H54 (cell line): ENCODE measurements at regions not wholly inside any gene's neighbourhood (a gene's known extent, or its start where the extent isn't known, plus 50 kb on each side); places are given as distances from the start of the nearest gene placed in this dataset.
"Not testable (repeated sequence)": the region's sequence is repeated elsewhere in the genome, so short reads cannot be mapped to it uniquely, and the experiment has no call there.

Source experiments
- DNase-seq: peaks from one replicate; pipeline ENCODE4 v3.0.0; 2011; ENCODE audit warnings: low spot score, mixed read lengths; ENCODE audit not compliant: insufficient read length
- FAIRE-seq: peaks from 3 replicates; lab custom pipeline; 2011; peaks lifted over from hg19 to GRCh38; lab: Jason Lieb, UNC
- POLR2A ChIP-seq: IDR thresholded peaks from 2 replicates; pipeline ENCODE4 v1.6.1; 2011; ENCODE audit warnings: low read depth, mild to moderate bottlenecking, low read length

DNA sequence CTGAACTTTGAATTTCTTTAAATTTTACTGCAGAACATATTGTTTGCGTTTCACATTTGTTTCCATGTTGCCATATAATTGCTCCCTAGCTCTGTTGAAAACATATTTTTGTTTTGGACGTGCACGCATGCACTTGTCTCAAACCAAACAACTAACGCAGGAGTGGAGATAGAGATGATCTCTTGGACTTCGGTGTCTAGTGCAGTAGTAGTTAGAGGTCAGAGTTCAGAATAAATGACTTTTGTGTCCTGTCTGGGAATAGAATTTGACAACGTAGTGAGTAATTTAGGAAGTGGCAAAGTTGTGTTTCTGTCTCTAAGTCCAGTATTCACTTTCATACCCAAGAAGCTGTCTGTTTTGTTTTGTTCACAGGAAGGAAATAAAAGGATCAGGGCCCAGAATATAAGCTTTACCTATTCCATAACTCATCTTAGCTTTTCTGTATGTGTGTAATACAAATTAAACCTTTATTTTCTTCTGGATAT, 173.8 kb downstream of the AEBP2 start:
- no peak for FAIRE-seq
- TF ChIP-seq POLR2A: no peak
- DNase-seq: no peak

DNA sequence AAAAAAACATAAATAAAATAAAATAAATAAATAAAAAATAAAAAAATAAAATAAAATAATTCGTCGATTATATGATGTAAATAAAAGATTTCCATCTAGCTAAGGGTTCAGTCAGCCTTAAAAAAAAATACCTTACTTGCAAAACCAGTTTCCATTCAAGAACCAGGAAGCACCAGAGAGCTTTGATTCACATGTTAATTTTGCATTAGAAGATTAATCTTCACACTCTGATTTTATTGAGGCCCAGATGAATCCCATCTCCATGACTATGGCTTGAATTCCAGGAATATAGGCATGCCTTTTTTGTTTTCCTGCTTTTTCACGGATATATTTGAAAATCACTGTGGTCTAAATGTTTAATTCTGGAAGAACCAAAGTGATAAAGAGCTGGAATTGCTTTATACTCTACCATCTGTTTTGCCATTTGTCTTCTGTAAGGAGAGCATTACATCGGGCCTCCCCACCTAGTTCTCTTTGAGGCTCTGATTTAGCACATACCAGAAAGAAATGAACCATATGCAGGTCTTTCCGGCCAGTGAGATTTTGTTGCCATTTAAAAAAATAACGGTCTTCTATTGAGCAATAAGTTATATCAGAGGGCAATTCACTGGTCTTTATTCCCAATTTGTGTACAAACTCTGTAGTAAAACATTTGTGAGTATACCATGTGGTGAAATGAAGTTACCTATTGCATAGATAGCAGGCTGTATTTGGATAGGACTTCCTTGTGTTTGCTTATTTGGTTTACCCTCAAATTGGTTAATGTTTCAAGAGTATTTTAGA, 175.5 kb downstream of the AEBP2 start:
- TF ChIP-seq POLR2A: no peak
- no peak for FAIRE-seq
- DNase-seq: no peak

DNA sequence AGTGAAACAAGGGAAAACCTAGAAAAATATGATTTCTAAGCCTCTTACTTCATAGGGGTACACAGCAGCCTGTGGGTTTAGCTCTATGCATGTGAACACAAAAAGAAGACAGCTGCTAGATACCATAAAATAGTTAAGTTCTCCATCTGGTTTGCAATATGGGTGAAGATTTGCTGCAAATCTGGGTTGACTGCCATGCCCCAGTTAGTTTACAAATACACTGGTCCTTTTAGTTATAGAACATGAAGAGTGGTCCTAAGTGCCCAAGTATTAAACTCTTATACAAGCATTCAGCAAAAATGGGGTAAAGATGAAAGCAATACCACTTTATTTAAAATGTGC, 176.1 kb downstream of the AEBP2 start:
- no peak for TF ChIP-seq POLR2A
- FAIRE-seq (no peak), DNase-seq (no peak)

DNA sequence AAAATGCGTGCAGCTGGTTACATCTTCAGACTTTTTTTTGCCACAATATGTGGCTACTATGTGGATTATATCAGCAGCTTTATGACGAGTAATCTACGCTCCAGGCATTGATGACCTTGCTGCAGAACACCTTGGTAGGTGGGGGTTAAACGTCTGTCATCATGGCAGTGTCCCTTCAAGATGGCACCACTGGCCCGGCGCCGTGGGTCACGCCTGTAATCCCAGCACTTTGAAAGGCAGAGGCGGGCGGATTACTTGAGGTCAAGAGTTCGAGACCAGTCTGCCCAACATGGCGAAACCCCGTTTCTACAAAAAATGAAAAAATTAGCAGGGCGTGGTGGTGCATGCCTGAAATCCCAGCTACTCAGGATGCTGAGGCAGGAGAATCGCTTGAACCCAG, 177.5 kb downstream of the AEBP2 start:
- FAIRE-seq: no peak
- DNase-seq: no peak

DNA sequence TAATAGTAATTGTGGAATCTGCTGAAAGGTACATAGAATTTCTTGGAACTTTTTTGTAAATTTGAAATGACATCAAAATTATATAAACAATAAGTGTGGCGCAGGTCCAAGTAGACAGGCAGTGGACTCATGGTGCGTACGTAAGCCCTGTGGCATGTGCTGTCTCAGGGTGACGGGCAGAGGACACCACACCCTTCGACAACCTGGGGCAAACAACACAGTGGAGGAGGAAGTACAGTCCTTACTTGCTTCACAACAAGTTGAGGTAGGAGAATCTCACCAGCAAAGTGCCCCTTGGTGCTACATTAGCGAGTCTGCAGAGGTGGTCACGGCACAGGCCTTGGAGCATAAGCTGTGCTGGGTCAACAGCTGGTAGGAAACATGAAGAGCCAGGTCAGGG, 180.9 kb downstream of the AEBP2 start:
- FAIRE-seq: no peak
- TF ChIP-seq POLR2A: no peak
- DNase-seq: no peak

More for the DNA sequence above, 177.5 kb downstream of the AEBP2 start:
- no peak for TF ChIP-seq POLR2A

DNA sequence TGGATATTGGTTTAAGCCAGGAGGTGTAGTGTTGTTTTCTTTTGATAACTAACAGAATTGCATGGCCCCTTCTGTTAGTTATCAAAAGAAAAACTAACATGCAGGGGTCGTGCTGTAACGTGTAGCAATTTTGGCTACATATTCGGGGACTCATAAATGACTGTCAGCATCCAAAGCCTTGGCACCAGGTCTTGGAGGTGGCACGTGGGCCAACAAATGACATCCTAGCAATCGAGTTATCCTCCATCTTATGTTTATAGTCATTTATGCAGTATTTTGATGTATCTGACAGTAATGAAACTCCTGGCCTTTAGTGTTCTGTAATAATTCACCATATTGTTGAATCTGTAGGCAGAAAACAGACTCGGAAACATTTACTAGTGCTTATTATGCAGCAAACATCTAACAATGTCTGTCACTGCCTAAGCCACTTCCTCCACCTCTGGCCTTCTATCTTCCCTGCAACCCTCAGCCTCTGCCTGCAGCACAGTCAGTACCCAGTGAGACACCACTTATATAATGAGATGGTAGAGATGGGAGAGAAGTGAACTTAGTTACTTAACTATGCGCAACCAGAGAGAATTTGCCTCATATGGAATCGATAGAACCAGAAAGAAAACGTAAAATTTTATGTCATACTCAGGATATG, 184.6 kb downstream of the AEBP2 start:
- no peak for TF ChIP-seq POLR2A
- FAIRE-seq: no peak
- DNase-seq: no peak

DNA sequence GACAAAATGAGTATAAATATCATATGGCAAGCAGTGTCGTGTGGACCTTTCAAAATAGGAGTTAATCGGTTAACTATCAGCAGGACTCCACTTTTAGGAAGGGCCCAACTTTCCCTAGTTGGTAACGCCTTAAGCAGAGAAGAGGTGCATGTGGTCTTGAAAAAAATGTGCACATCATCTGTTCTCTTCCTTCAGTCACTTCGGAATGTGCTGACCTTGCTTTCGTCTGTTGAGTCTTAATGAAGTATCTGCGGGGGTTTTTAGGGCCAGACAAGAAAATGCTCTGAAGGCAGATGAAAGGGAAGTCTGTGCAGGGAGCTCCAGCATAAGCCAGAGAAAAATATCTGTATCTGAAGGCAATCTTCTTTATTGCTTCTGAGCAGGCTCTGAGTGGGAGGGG, 185.2 kb downstream of the AEBP2 start:
- no peak for TF ChIP-seq POLR2A
- FAIRE-seq: no peak
- DNase-seq: no peak

DNA sequence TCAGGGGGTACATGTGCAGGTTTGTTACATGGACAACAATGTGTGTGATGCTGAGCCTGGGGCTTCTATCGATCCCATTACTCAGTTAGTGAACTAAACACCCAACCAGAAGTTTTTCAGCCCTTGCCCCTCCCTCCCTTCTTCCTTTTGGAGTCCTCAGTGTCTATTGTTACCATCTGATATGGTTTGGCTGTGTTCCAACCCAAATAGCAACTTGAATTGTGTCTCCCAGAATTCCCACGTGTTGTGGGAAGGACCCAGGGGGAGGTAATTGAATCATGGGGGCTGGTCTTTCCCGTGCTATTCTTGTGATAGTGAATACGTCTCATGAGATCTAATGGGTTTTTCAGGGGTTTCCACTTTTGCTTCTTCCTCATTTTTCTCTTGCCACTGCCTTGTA, 186.3 kb downstream of the AEBP2 start:
- not testable (repeated sequence) for DNase-seq, FAIRE-seq

DNA sequence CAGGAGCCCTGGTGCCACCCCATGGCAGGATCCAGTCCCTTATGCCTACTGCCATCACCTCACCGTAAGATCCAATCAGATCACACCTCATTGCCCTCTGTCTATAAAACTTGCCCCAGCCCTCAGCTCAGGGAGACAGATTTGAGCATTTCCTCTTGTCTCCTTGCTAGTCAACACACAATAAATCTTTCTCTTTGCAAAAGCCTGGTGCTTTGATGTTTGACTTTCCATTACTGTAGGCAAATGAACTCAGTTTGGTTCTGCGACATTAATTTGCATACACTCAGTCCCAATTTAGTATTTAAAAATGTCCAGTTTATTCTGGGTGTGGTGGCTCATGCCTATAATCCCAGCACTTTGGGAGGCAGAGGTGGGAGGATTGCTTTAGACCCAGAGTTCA, 188.4 kb downstream of the AEBP2 start:
- FAIRE-seq (no peak), DNase-seq (no peak)
- TF ChIP-seq POLR2A: no peak

DNA sequence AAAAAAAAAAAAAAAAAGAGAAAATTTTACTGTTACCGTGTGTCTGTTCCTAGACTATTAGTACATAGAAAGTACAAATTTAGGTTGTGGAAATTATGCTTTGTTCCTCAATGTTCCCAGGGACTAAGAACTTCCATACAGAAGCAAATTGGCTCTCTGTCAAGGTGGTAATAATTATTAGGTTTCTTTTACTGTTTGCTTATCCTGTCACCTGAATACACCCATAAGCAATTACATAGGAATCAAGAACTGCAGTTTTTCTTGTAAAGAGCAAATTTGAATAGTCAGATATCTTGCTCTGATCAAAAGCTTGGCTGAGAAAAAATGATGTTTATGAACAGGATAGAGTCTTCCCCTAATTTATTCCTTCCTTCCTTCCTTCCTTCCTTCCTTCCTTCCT, 191.2 kb downstream of the AEBP2 start:
- FAIRE-seq (no peak), DNase-seq (no peak)
- no peak for TF ChIP-seq POLR2A

DNA sequence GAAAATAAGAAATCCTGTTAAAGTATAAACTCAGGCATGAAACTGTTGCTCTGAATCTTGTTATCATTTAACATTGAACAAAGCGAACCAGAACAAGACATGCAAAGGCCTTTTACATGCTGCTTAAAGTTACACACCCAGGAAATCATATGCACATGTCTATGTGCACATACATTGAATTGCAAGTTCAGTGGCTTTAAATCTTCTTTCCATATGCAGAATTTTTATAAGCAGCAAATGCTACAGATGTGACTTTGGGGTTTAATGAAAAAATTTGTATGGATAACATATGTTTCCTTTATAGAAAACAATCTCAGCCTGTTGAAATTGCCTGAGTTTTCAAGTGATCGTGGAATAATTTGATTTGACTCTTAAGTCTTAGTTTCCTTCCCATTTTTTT, 193.9 kb downstream of the AEBP2 start:
- TF ChIP-seq POLR2A: no peak
- no peak for DNase-seq
- FAIRE-seq: no peak

DNA sequence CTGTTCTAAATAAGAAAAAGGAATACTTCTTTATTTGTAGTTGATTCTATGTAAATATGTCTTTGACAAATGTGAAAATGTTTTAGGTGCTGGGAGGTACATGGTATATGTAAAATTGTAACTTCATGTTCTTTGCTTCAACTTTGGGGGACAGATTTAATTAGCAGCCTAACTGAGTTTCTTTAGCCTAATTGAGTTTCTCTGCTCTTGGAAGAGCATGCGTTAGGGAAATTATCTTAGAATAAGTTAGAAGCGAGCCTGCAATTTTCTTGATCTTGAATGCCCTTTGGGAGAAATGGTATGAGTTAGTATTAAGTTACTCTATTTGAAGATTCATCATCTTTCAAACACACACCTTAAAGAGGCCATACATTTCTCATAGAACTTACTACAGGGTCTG, 194.3 kb downstream of the AEBP2 start:
- FAIRE-seq (no peak), DNase-seq (no peak)
- no peak for TF ChIP-seq POLR2A

DNA sequence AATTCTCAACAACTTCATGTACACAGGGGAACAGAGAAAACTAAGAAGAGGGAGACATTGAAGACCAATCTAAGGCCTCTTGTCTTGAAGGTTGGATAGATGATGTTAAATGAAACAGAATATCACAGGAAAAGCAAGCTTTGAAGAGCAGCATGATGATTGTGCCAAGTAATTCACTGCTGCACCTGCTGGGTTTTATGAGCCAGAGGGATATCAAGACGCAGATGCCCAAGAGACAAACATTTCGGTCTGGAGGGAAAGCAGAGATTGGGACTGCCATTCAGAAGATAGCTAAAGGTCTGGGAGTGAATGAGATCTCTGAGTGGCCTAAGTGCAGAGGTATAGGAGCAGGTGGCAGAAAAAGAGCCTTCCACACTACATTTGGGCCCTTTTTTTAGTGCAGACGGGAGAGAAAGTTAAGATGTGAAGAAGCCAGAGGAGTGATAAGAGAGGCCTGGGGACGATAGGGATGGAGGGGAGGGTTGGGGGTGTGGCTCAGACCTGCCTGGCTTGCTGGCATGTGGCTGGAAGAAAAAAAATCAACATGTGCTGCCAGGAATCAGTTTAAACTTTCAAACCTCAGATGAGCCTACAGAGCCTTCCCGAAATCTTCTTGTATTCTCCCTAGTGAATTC, 200.6 kb downstream of the AEBP2 start:
- FAIRE-seq: no peak
- no peak for TF ChIP-seq POLR2A
- no peak for DNase-seq

DNA sequence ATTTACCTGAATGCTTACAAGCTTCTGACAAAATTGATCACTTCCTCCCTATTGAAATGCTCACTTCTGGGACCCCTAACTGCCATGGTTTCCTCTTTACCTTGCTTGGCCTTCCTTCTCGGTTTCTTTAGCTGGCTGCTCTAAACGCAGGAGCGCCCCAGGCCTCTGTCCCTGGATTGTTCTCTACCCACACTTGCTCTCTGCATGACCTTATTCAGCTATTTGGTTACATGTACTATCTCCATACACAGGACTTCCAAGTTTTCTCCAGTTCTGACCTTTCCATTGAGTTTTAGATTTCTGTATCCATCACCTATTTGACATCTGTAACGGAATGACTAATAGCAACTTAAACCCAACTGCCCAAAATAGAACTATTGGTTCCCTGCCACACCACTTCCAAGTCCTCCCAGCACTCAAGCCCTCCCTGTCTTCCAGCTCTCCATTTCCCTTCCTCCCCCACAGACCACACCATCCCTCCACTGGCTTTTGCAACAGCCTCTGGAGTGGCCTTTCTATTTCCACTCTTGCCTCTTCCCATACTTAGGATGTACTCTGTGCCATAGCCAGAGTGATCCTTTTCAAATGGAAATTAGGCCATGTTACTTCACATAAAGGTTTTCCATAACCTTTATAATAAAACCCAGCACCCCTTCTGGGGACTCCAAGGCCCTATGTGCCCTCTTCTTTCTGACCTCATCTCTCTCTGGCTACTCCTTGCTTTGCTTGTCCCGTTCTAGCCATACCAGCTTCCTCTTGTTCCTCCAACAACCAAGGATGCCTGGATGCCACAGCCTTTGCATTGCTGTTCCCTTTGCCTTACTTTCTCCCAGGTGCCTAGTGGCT, 202.2 kb downstream of the AEBP2 start:
- no peak for TF ChIP-seq POLR2A
- FAIRE-seq (no peak), DNase-seq (no peak)

DNA sequence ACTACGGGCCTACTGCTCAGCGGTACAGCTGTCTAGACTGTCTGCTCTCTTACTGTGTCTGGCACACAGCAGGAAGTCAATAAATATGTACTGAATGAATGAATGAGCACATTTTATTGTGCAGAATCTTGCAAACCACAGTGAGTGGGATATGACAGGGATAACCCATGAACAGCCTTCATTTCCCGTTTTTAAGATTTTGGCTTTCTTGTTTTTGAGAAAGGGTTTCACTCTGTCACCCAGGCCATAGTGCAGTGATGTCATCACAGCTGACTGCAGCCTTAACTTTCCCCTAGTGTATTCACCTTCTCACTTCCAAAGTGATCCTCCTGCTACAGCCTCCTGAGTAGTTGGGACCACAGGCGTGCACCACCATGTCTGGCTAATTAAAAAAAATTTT, 203.1 kb downstream of the AEBP2 start:
- FAIRE-seq: no peak
- no peak for DNase-seq
- no peak for TF ChIP-seq POLR2A
